Stimulated activated CD8-positive, alpha-beta memory T cell treated with anti-CD3 and anti-CD28 coated beads, Interleukin-7, amount 100 ng/mL, for 4 hours (primary cell): ENCODE measurements at regions not wholly inside any gene's neighbourhood (a gene's known extent, or its start where the extent isn't known, plus 50 kb on each side); places are given as distances from the start of the nearest gene placed in this dataset.

ENCODE experiments used
- DNase-seq, 2 donors: peaks; one replicate each; pipeline ENCODE4 v3.0.0-alpha.2; 2020; ENCODE audit warnings: low read depth in 2 of 2

- DNase-seq = no peak
Measured at GRCh38 chr2:3960106-3960505, 256.7 kb downstream of the DCDC2C start.

DNA sequence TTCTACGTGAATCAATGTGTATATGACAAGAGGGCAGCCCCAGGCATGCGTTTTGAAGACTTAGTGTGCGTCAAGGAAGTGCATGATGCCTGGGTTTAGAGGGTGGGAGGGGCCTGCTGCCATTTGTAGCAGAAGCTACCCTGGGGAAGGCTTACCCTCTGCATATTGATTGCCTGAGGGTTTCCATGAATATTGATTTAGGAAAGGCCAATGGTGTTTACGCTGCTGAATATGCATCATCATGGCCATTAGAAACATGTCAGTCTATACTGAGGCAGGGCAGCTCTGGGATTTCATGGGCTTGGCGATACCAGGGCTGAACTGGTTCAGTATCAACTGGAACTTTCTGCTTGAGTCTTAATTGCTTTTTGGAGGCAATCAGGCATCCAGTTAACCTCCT lies 259.3 kb downstream of the DCDC2C start:
- DNase-seq = no peak

GRCh38 chr2:3965211-3965610 lies 261.8 kb downstream of the DCDC2C start:
- no peak for DNase-seq

GRCh38 chr2:3965953-3966352 lies 262.6 kb downstream of the DCDC2C start:
- no peak for DNase-seq

- no peak for DNase-seq
Measured at GRCh38 chr2:3966470-3966869, 263.1 kb downstream of the DCDC2C start.

DNA sequence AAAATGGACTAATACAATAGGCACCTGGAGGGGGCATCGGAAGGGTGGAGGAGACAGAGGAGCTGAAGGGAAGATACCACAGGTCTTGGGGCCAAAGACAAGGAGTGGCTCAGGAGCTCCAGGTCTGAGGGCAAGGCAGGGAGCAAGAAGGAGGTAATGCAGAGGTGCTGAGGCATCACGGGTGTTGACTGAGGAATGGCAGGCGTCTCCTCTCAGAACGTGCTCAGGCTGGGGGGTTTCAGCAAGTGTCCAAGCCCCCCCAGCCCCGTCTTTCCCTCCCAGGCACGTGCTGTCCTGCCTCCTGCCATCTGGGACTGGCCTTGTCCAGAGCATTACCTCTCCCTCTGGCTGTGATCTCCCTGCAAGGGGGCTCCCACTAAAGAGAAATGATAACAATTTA lies 265.4 kb downstream of the DCDC2C start:
- no peak for DNase-seq

DNA sequence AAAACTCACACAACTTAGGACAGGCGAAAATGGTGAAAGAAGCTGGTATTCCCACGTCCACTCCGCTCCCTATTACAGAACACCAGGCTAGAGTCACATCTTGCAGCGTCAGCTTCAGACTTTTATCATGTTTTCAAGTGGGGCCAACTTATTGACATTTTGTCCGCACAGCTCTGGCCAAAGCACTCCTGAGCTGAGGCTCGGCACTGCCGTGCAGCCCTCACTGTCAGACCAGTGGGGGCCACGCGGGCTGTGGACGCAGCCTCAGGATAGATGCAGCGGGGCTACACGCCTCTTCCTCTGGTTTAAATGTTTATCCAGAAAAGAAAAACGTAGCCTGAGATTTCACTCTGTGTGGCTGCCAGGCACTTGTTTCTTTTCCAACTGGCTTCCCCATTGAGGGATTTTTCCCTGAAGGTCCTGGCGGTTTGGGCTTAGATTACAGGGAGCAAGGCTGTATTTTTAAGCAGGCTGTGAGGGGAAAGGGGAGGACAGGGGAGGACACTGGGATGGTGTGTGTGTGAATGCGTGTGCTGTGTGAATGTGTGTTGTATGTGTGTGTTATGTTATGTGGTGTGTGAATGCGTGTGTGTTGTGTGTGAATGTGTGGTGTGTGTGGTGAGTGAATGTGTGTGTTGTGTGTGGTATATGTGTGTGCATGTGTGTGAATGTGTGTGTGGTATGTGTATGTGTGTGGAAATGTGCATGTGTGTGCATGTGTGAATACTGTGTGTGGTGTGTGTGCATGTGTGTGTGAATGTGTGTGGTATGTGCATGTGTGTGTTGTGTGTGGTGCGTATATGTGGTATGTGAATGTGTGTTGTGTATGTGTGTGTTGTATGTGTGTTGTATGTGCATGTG lies 267.6 kb downstream of the DCDC2C start:
- no peak for DNase-seq

DNA sequence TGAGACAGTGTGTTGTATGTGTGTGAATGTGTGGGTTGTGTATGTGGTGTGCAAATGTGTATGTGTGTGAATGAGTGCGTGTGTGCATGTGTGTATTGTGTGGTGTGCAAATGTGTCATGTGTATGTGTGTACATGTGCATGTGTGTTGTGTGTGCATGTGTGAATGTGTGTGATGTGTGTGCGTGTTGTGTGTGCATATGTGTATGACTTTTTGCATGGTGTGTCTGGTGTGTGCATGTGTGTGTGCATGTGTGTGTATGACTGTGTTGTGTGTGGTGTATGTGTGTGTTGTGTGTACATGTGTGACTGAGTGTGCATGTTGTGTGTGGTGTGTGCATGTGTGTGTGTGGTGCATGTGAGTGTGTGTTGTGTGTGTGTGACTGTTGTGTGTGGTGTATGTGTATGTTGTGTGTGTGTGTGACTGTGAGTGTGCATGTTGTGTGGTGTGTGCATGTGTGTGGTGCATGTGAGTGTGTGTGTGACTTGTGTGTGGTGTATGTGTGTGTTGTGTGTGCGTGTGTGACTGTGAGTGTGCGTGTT lies 268.3 kb downstream of the DCDC2C start:
- DNase-seq = no peak

DNA sequence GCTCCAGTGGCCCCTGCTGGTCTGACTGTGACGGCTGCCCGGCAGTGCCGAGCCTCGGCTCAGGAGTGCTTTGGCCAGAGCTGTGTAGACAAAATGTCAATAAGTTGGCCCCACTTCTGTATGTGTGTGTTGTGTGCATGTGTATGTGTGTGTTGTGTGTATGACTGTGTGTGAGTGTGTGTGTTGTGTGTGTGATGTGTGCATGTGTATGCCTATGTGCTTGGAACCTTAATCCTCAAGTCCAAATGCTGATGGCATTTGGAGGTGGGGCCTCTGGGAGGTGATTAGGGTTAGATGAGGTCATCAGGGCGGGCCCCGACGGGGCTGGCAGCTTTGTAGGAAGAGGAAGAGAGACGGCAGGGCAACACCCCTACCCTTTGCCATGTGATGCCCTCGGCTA lies 269.0 kb downstream of the DCDC2C start:
- no peak for DNase-seq

DNA sequence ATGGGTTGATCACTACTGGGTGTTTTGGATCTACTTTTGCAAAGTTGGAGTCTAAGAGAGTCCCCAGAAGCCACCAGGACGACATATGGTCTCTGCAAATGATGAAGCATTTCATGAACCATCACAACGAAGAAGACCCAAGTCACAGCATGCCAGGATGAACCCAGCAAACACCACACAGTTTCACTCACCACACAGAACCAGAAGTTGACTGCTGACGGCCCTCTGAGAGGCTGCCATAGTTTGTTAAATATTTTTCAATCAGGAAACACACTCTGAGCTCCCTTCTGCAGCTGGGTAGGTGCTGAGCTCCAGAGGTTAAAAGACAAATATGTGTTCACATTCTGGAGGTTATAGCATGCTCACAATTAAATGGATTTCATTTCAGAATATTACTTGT lies 271.4 kb downstream of the DCDC2C start:
- no peak for DNase-seq

- no peak for DNase-seq
Measured at GRCh38 chr2:3981446-3981987, 278.1 kb downstream of the DCDC2C start.

GRCh38 chr2:3982160-3982559 lies 278.8 kb downstream of the DCDC2C start:
- DNase-seq = no peak

- no peak for DNase-seq
Measured at GRCh38 chr2:3986063-3986462, 282.7 kb downstream of the DCDC2C start.

DNA sequence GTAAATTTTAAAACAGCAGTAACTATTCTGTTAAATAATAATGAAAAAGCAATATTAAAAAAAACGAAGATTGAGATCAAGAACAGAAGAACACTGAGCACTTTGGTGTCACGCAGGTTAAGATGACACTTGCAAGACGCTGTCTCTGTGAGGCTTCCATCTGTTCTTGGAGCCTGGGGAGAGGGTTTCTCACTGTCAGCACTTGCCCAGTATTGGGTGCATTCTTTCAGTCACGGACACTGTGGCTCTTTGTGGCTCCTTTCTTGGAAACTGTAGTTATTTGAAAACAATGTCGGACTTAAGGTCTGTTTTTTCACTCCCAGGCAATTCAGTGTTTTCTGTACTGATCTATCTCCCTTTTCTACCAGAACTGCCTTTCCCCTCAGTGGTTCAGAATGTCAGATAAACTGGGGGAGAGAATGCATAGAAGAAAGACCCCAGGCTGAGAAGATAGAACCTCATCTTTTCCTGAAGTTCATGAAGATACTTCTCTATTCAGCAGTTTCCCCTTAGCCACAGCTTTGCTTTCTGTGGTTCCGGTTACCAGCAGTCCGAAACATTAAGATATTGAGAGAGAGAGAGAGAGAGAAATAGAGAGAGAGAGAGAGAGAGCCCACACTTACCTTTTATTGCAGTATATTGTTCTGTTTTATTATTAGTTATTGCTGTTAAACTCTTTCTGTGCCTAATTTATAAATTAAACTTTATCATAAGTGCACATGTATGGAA lies 283.3 kb downstream of the DCDC2C start:
- DNase-seq = no peak

GRCh38 chr2:4002841-4003403 lies 299.5 kb downstream of the DCDC2C start:
- DNase-seq = no peak

GRCh38 chr2:4012197-4012596 lies 308.8 kb downstream of the DCDC2C start:
- DNase-seq = no peak

GRCh38 chr2:4018535-4018934 lies 315.2 kb downstream of the DCDC2C start:
- DNase-seq = no peak

- no peak for DNase-seq
Measured at GRCh38 chr2:4020153-4020552, 316.8 kb downstream of the DCDC2C start.

- no peak for DNase-seq
Measured at GRCh38 chr2:4020649-4021048, 317.3 kb downstream of the DCDC2C start.

DNA sequence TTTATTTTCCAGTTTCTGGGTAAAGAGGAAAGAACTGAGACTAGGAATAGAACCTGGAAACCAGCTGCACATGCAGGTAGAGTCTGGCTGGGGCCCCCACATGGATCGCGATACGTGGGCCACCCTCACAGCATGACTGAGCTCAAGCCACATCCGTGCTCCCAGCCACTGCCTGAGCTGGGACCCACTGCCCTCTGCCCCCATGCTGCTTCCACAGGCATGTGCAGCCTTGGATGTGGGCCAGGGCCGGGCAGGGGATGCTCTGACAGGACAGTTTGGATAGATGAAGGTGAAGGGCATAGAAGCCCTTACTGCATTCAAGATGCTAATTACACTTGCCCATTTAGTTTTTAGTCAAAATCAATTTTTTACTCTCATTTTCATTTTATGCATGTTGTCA lies 321.2 kb downstream of the DCDC2C start:
- no peak for DNase-seq

DNA sequence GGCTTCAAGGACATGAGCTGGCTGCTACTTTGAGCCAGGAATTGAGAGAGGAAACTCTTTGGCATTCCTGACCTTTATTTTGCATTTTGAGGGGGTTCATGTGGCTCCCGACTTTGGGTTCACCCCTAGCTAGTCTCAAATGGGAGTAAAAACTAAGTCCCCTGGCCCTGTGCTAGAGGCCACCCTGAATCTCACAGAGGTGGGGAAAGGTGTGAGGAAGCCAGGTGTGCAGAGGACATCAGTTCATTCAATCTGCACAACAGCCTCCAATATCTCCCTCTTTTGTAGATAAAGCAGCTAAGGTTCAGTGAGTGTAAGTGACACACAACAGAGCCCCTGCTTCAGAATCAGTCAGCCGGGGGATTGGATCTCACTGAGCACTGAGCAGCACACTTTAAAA lies 325.7 kb downstream of the DCDC2C start:
- DNase-seq = no peak

DNA sequence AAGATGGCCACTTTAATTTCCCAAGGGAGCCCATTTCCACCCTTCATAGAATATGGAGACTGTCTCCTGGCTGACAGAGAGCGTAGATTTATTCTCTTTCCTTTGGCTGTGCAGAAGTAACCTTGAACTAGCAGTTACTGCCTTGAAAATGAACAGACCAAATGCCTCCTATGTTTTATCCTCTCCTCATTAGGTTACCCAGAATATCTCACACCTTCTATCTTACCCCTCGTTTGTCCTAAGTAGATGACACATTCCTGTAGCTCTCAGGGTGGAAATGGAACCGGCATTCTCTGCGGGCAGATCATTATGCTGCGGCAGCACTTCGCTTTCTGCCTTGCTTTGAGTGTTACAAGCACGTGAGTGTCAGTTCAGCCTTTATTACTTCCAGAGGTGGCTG lies 336.5 kb downstream of the DCDC2C start:
- DNase-seq = no peak
